H9 (cell line): ENCODE measurements at regions not wholly inside any gene's neighbourhood (a gene's known extent, or its start where the extent isn't known, plus 50 kb on each side); places are given as distances from the start of the nearest gene placed in this dataset.

Source experiments
- DNase-seq: peaks from one replicate; pipeline ENCODE4 v3.0.0-alpha.2; 2017
- H2AFZ ChIP-seq: one replicate; pipeline ENCODE4 v1.6.1; 2013; ENCODE audit warnings: mild to moderate bottlenecking, low read length, control low read depth, moderate library complexity
- H2AK5ac ChIP-seq: 2 replicates; pipeline ENCODE4 v1.6.1; 2013; ENCODE audit warnings: low read length, control low read depth, mixed read lengths; ENCODE audit not compliant: insufficient read length
- H2BK120ac ChIP-seq: one replicate; pipeline ENCODE4 v1.6.1; 2013; ENCODE audit warnings: low read depth, mild to moderate bottlenecking, low read length, control low read depth, inconsistent platforms; ENCODE audit not compliant: poor library complexity, severe bottlenecking
- H2BK12ac ChIP-seq: 2 replicates; pipeline ENCODE4 v1.6.1; 2013; ENCODE audit warnings: low read length, control low read depth, mixed read lengths, low read depth; ENCODE audit not compliant: insufficient read length
- H2BK15ac ChIP-seq: 2 replicates; pipeline ENCODE4 v1.6.1; 2013; ENCODE audit warnings: low read depth, low read length, control low read depth
- H2BK20ac ChIP-seq: one replicate; pipeline ENCODE4 v1.6.1; 2013; ENCODE audit warnings: low read depth, mild to moderate bottlenecking, low read length, control low read depth, inconsistent platforms; ENCODE audit not compliant: poor library complexity, severe bottlenecking
- H2BK5ac ChIP-seq: 2 replicates; pipeline ENCODE4 v1.6.1; 2013; ENCODE audit warnings: low read length, control low read depth, mixed read lengths; ENCODE audit not compliant: insufficient read length
- H3K14ac ChIP-seq: 2 replicates; pipeline ENCODE4 v1.6.1; 2013; ENCODE audit warnings: low read length, control low read depth; ENCODE audit not compliant: insufficient read depth
- H3K18ac ChIP-seq: 2 replicates; pipeline ENCODE4 v1.6.1; 2013; ENCODE audit warnings: low read depth, mild to moderate bottlenecking, mixed read lengths, low read length, control low read depth; ENCODE audit not compliant: insufficient read length
- H3K23ac ChIP-seq: 2 replicates; pipeline ENCODE4 v1.6.1; 2013; ENCODE audit warnings: low read length, control low read depth, mixed read lengths, low read depth; ENCODE audit not compliant: insufficient read length
- H3K23me2 ChIP-seq: 2 replicates; pipeline ENCODE4 v1.6.1; 2013; ENCODE audit warnings: low read depth, mild to moderate bottlenecking, mixed read lengths, low read length, control low read depth; ENCODE audit not compliant: insufficient read length, poor library complexity, severe bottlenecking
- H3K27ac ChIP-seq: 2 replicates; pipeline ENCODE4 v1.5.1; 2013; ENCODE audit warnings: low read length, control low read depth, mixed read lengths, low read depth; ENCODE audit not compliant: insufficient read length
- H3K27me3 ChIP-seq: 2 replicates; pipeline ENCODE4 v1.6.1; 2013; ENCODE audit warnings: low read length, control low read depth, inconsistent platforms; ENCODE audit not compliant: insufficient read depth
- H3K4ac ChIP-seq: 2 replicates; pipeline ENCODE4 v1.6.1; 2013; ENCODE audit warnings: low read depth, mild to moderate bottlenecking, control low read depth, inconsistent platforms, low read length, moderate library complexity
- H3K4me1 ChIP-seq: 2 replicates; pipeline ENCODE4 v1.6.1; 2013; ENCODE audit warnings: low read length, control low read depth, inconsistent platforms; ENCODE audit not compliant: insufficient read depth
- H3K4me2 ChIP-seq: 2 replicates; pipeline ENCODE4 v1.6.1; 2013; ENCODE audit warnings: low read length, control low read depth, mixed read lengths; ENCODE audit not compliant: insufficient read length, insufficient read depth
- H3K56ac ChIP-seq: 2 replicates; pipeline ENCODE4 v1.6.1; 2013; ENCODE audit warnings: low read depth, mild to moderate bottlenecking, mixed read lengths, low read length, control low read depth; ENCODE audit not compliant: insufficient read length
- H3K79me1 ChIP-seq: 2 replicates; pipeline ENCODE4 v1.6.1; 2013; ENCODE audit warnings: low read depth, mild to moderate bottlenecking, moderate library complexity, low read length, control low read depth, inconsistent platforms; ENCODE audit not compliant: insufficient read depth, poor library complexity, severe bottlenecking
- H3K79me2 ChIP-seq: 2 replicates; pipeline ENCODE4 v1.6.1; 2013; ENCODE audit warnings: low read length, control low read depth, inconsistent platforms; ENCODE audit not compliant: insufficient read depth
- H3K9ac ChIP-seq: 2 replicates; pipeline ENCODE4 v1.6.1; 2013; ENCODE audit warnings: low read length, control low read depth, mixed read lengths; ENCODE audit not compliant: insufficient read length; ENCODE audit errors: extremely low read depth
- H3K9me3 ChIP-seq: one replicate; pipeline ENCODE4 v1.6.1; 2013; ENCODE audit warnings: low read depth, low read length, inconsistent platforms; ENCODE audit not compliant: control insufficient read depth
- H3T11ph ChIP-seq: one replicate; pipeline ENCODE4 v1.6.1; 2013; ENCODE audit warnings: mild to moderate bottlenecking, low read length, control low read depth, inconsistent platforms
- H4K20me1 ChIP-seq: one replicate; pipeline ENCODE4 v1.6.1; 2013; ENCODE audit not compliant: control insufficient read depth, insufficient read length, insufficient read depth
- H4K5ac ChIP-seq: 2 replicates; pipeline ENCODE4 v1.6.1; 2013; ENCODE audit warnings: low read depth, mild to moderate bottlenecking, mixed read lengths, low read length, control low read depth; ENCODE audit not compliant: insufficient read length
- H4K8ac ChIP-seq: replicated peaks from 2 replicates; pipeline ENCODE4 v1.6.1; 2013; ENCODE audit warnings: low read length, control low read depth, mixed read lengths, low read depth; ENCODE audit not compliant: insufficient read length
- H4K91ac ChIP-seq: 2 replicates; pipeline ENCODE4 v1.6.1; 2013; ENCODE audit warnings: low read depth, mild to moderate bottlenecking, moderate library complexity, mixed read lengths, low read length, control low read depth; ENCODE audit not compliant: insufficient read length
- H3K27ac Mint-ChIP-seq, 3 experiments: 2 replicates in 2 of 3; 3 replicates in 1 of 3; pipeline ENCODE4 v1.8.0; 2020 to 2021; ENCODE audit warnings: mixed read lengths in 3 of 3, mild to moderate bottlenecking in 1 of 3, moderate library complexity in 1 of 3
- H3K27me3 Mint-ChIP-seq: 2 replicates; pipeline ENCODE4 v1.8.0; 2021; ENCODE audit warnings: low read depth, mild to moderate bottlenecking, moderate library complexity, mixed read lengths
- H3K36me3 Mint-ChIP-seq, 3 experiments: 2 replicates in 2 of 3; 3 replicates in 1 of 3; pipeline ENCODE4 v1.8.0; 2020 to 2021; ENCODE audit warnings: low read depth in 3 of 3, mixed read lengths in 3 of 3; ENCODE audit not compliant: insufficient read depth in 1 of 3
- H3K4me1 Mint-ChIP-seq, 2 experiments: 2 replicates each; pipeline ENCODE4 v1.8.0; 2020; ENCODE audit warnings: mixed read lengths in 2 of 2
- H3K4me3 Mint-ChIP-seq, 2 experiments: 2 replicates in 1 of 2; 3 replicates in 1 of 2; pipeline ENCODE4 v1.8.0; 2020 to 2021; ENCODE audit warnings: mild to moderate bottlenecking in 2 of 2, mixed read lengths in 2 of 2, moderate library complexity in 1 of 2
- H3K9me3 Mint-ChIP-seq, 2 experiments: 2 replicates in 1 of 2; 3 replicates in 1 of 2; pipeline ENCODE4 v1.8.0; 2020; ENCODE audit warnings: mild to moderate bottlenecking in 2 of 2, mixed read lengths in 2 of 2, moderate library complexity in 1 of 2
- whole genome bisulfite sequencing: extraction: QIAGEN DNeasy Blood & Tissue Kit; methylation state at CpG from one replicate; pipeline ENCODE4 v1.1.7; 2013; ENCODE audit warnings: missing lambda C conversion rate, low lambda C conversion rate, mixed read lengths; ENCODE audit not compliant: insufficient read length; ENCODE audit errors: extremely low coverage; 5-methylcytosine and 5-hydroxymethylcytosine counted together
- TF ChIP-seq, protein P1 (sequence below): fragments of 200-600 bp; sonication (generic); conservative IDR thresholded peaks from 3 replicates; pipeline ENCODE4 v1.8.0; 2021; ENCODE audit warnings: antibody characterized with exemption, mild to moderate bottlenecking

DNA sequence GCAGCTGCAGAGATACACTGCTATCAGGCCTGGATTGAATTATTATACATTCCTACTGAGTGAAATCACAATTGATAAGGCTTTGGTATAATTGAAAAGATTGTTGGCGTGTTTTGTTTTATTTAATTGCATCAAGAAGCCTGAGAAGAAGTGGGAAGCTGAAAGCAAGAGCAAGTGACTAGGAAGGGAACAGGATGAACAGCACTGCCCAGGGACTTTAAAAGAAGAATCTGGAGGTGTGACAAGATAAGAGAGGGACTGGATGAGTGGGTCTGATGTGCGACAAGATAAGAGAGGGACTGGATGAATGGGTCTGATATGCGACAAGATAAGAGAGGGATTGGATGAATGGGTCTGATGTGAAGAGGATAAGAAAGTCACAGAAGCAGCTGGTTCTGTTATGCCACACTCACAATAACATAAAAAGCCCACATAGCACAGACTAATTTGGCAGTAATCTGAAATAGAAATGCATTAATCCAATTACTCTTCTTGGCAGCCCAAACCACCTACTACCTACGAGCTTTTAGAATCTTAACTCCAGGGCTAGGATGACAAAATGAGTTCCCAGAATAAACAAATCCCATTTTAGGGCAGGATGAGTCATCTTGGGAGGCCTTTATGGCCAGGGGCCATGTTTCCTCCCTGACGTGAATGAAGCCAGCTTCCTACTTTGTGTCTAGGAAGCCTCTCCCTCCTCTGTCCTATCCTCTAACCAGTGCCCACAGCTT lies 129.7 kb downstream of the DUSP10 start:
- WGBS, result no CpG with 5 or more reads among the region's 5 CpGs
- DNase-seq, result no peak
- H3K4me1 ChIP-seq, result no peaks in the 10 kb centered on the region
- no peak overlapping the region for H2BK5ac ChIP-seq
- H3K4me1 Mint-ChIP-seq, result 0 out of 4 replicates have a peak, but pooled peaks cover 0 to 2% of the 10 kb centered on the region in 2 experiments
- H3K9ac ChIP-seq, result no peak overlapping the region
- no peak overlapping the region for H2AK5ac ChIP-seq
- no peaks in the 10 kb centered on the region for H3K79me2 ChIP-seq
- no peak overlapping the region for H3K18ac ChIP-seq
- no peaks in the 10 kb centered on the region for H4K20me1 ChIP-seq
- H2AFZ ChIP-seq, result no peak overlapping the region
- no peaks in the 10 kb centered on the region for H3K36me3 Mint-ChIP-seq
- 0 out of 5 replicates have a peak, but pooled peaks cover 0 to 2% of the 10 kb centered on the region in 2 experiments for H3K9me3 Mint-ChIP-seq
- no peak overlapping the region for H3K4ac ChIP-seq
- no peak overlapping the region for H4K91ac ChIP-seq
- no peak overlapping the region for H3T11ph ChIP-seq
- H3K27ac Mint-ChIP-seq, result no peak overlapping the region; a peak in 1 of 7 replicates
- H3K4me3 Mint-ChIP-seq, result no peak overlapping the region
- H3K27ac ChIP-seq, result no peak overlapping the region
- H3K56ac ChIP-seq, result no peak overlapping the region
- H3K23me2 ChIP-seq, result no peaks in the 10 kb centered on the region
- H3K27me3 ChIP-seq, result no peaks in the 10 kb centered on the region
- no peaks in the 10 kb centered on the region for H3K9me3 ChIP-seq
- H3K14ac ChIP-seq, result no peak overlapping the region
- no peak overlapping the region for H2BK20ac ChIP-seq
- H3K4me2 ChIP-seq, result no peak overlapping the region
- no peak overlapping the region for H2BK15ac ChIP-seq
- H2BK120ac ChIP-seq, result no peak overlapping the region
- no peaks in the 10 kb centered on the region for H3K27me3 Mint-ChIP-seq
- H4K8ac ChIP-seq, result no peak overlapping the region
- H3K79me1 ChIP-seq, result no peaks in the 10 kb centered on the region
- no peak overlapping the region for H3K23ac ChIP-seq
- no peak overlapping the region for H2BK12ac ChIP-seq
- TF ChIP-seq, protein P1, sequence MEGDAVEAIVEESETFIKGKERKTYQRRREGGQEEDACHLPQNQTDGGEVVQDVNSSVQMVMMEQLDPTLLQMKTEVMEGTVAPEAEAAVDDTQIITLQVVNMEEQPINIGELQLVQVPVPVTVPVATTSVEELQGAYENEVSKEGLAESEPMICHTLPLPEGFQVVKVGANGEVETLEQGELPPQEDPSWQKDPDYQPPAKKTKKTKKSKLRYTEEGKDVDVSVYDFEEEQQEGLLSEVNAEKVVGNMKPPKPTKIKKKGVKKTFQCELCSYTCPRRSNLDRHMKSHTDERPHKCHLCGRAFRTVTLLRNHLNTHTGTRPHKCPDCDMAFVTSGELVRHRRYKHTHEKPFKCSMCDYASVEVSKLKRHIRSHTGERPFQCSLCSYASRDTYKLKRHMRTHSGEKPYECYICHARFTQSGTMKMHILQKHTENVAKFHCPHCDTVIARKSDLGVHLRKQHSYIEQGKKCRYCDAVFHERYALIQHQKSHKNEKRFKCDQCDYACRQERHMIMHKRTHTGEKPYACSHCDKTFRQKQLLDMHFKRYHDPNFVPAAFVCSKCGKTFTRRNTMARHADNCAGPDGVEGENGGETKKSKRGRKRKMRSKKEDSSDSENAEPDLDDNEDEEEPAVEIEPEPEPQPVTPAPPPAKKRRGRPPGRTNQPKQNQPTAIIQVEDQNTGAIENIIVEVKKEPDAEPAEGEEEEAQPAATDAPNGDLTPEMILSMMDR, result no peak
- H4K5ac ChIP-seq, result no peak overlapping the region
